Thyroid gland (tissue), 4 donors: ENCODE measurements at regions not wholly inside any gene's neighbourhood (a gene's known extent, or its start where the extent isn't known, plus 50 kb on each side); places are given as distances from the start of the nearest gene placed in this dataset.

Experiments used
- DNase-seq, 2 donors: peaks; one replicate each; pipeline ENCODE4 v3.0.0-alpha.2; 2019
- H3K27ac ChIP-seq, 3 donors: fragments of 200-600 bp; sonication (generic); 1 replicate in 2 of 3; 2 replicates in 1 of 3; pipeline ENCODE4 v1.5.1; 2016 to 2019; ENCODE audit warnings: mild to moderate bottlenecking in 1 of 3, moderate library complexity in 1 of 3
- H3K27me3 ChIP-seq: fragments of 200-600 bp; sonication (generic); one replicate; pipeline ENCODE4 v1.5.1; 2019
- H3K36me3 ChIP-seq, 2 donors: fragments of 200-600 bp; sonication (generic); one replicate each; pipeline ENCODE4 v1.5.1; 2016 to 2019
- H3K4me1 ChIP-seq, 2 donors: fragments of 200-600 bp; sonication (generic); one replicate each; pipeline ENCODE4 v1.5.1; 2017 to 2019
- H3K4me3 ChIP-seq, 3 donors: fragments of 200-600 bp; sonication (generic); replicated peaks in 1 of 3; 1 replicate in 2 of 3; 2 replicates in 1 of 3; pipeline ENCODE4 v1.5.1; 2016; ENCODE audit warnings: mild to moderate bottlenecking in 1 of 3
- H3K9me3 ChIP-seq: fragments of 200-600 bp; sonication (generic); one replicate; pipeline ENCODE4 v1.5.1; 2017
- POLR2A ChIP-seq, 2 donors: fragments of 450-650 bp; IDR thresholded peaks; one replicate each; pipeline ENCODE4 v1.6.1; 2017; ENCODE audit warnings: antibody characterized with exemption in 2 of 2, mild to moderate bottlenecking in 2 of 2, moderate library complexity in 1 of 2
- WGBS, 2 donors: methylation state at CpG; one replicate each; pipeline ENCODE4 v1.1.5; 2017; 5-methylcytosine and 5-hydroxymethylcytosine counted together
- intact Hi-C: fragments of 100-400 bp; cut with DNase I; formaldehyde crosslinking; loops from one replicate; pipeline ENCODE4 v1.15.1; 2023
- TF ChIP-seq, protein P1 (sequence below), 6 experiments: fragments of 200-600 bp in 3 of 6; fragments of 450-650 bp in 3 of 6; sonication (generic) in 3 of 6; IDR thresholded peaks; one replicate each; pipeline ENCODE4 v1.5.1; 2016 to 2019; ENCODE audit warnings: antibody characterized with exemption in 6 of 6, mild to moderate bottlenecking in 2 of 6, inconsistent platforms in 1 of 6, moderate library complexity in 1 of 6

DNA sequence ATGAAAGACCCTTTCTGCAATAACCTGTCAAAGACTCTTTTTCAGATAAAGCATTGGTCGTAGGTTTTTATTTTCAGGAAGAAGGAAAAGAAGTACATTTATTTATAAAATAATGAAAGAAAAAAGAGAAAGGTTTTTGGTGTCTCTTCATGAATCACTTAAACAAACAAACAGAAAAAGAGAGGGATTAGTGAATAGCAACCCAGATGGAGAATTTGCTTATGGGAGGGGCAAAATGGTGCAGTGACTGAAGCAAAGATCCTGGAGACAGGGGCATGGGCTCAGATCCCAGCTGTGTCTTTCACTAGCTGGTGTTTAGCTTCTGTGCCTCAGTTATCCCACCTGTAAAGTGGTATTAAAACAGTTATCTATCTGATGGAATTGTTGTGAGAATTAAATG is 78.6 kb upstream of the PFN2 start:
- H3K9me3 ChIP-seq, result no peaks in the 10 kb centered on the region
- TF ChIP-seq, protein P1, sequence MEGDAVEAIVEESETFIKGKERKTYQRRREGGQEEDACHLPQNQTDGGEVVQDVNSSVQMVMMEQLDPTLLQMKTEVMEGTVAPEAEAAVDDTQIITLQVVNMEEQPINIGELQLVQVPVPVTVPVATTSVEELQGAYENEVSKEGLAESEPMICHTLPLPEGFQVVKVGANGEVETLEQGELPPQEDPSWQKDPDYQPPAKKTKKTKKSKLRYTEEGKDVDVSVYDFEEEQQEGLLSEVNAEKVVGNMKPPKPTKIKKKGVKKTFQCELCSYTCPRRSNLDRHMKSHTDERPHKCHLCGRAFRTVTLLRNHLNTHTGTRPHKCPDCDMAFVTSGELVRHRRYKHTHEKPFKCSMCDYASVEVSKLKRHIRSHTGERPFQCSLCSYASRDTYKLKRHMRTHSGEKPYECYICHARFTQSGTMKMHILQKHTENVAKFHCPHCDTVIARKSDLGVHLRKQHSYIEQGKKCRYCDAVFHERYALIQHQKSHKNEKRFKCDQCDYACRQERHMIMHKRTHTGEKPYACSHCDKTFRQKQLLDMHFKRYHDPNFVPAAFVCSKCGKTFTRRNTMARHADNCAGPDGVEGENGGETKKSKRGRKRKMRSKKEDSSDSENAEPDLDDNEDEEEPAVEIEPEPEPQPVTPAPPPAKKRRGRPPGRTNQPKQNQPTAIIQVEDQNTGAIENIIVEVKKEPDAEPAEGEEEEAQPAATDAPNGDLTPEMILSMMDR (IDR thresholded peaks at IDR 0.05), result no peak
- TF ChIP-seq POLR2A (IDR thresholded peaks at IDR 0.05), result no peak
- no peak for DNase-seq
- H3K27me3 ChIP-seq, result no peaks in the 10 kb centered on the region
- H3K4me3 ChIP-seq, result no peak overlapping the region
- H3K36me3 ChIP-seq, result no peaks in the 10 kb centered on the region
- intact Hi-C loops, result no loop called here
- no peak overlapping the region for H3K27ac ChIP-seq
- 88 to 93% methylated on average over 1 of the region's 1 CpG for WGBS, 2 donors
- no peaks in the 10 kb centered on the region for H3K4me1 ChIP-seq

DNA sequence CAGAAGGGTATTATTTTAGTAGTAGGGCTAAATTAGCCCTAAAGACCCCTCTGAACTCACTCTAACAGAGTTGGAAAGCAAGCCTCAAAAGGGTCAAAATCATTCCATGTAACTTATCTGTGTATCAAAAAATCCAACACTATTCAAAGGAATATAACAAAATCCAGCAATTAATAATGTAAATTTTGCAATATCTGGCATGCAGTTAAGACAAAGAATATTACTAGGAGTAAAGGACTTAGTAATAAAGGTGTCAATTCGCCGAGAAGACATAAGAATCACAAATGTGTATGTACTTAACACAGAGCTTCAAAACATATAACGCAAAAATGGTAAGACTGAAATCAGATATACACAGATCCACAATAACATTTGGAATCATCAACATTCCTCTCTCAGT is 71.2 kb upstream of the PFN2 start:
- no peaks in the 10 kb centered on the region for H3K27me3 ChIP-seq
- no peak for TF ChIP-seq POLR2A (IDR thresholded peaks at IDR 0.05)
- TF ChIP-seq, protein P1 (IDR thresholded peaks at IDR 0.05), result no peak
- intact Hi-C loops, result no loop called here
- no peaks in the 10 kb centered on the region for H3K4me1 ChIP-seq
- DNase-seq, result no peak
- H3K27ac ChIP-seq, result no peak overlapping the region
- 94 to 95% methylated on average over 3 of the region's 3 CpGs for WGBS, 2 donors
- no peak overlapping the region for H3K4me3 ChIP-seq
- no peaks in the 10 kb centered on the region for H3K36me3 ChIP-seq
- H3K9me3 ChIP-seq, result no peaks in the 10 kb centered on the region

GRCh38 chr3:150040097-150040496 is 69.4 kb upstream of the PFN2 start:
- DNase-seq, result no peak
- Histone ChIP-seq H3K36me3 (no peaks in the 10 kb centered on the region), H3K4me1 (no peaks in the 10 kb centered on the region), H3K4me3 (no peak overlapping the region), H3K27ac (no peak overlapping the region), H3K27me3 (no peaks in the 10 kb centered on the region), H3K9me3 (no peaks in the 10 kb centered on the region)
- WGBS, 2 donors, result 75 to 91% methylated on average over 4 of the region's 4 CpGs
- intact Hi-C loops, result no loop called here
- TF ChIP-seq, protein P1 (IDR thresholded peaks at IDR 0.05), result no peak
- no peak for TF ChIP-seq POLR2A (IDR thresholded peaks at IDR 0.05)

DNA sequence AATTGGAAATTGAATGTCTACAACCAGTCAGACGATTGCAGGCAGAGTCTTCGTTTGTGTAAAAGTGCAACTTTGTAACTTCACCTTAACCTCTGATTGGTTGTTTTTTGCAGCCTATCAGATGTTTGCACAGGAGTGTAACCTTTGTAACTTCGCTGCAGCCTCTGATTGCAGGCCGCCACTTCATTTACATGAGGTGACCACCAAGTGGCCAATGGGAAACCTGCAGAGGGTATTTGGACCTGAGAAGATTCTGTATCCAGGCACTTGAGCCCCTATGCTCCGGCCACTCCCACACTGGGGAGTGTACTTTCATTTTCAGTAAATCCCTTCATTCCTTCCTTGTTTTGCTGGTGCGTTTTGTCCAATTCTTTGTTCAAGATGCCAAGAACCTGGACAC is 68.1 kb upstream of the PFN2 start:
- WGBS, 2 donors, result 86 to 92% methylated on average over 6 of the region's 6 CpGs
- no peaks in the 10 kb centered on the region for H3K4me1 ChIP-seq
- no peaks in the 10 kb centered on the region for H3K36me3 ChIP-seq

DNA sequence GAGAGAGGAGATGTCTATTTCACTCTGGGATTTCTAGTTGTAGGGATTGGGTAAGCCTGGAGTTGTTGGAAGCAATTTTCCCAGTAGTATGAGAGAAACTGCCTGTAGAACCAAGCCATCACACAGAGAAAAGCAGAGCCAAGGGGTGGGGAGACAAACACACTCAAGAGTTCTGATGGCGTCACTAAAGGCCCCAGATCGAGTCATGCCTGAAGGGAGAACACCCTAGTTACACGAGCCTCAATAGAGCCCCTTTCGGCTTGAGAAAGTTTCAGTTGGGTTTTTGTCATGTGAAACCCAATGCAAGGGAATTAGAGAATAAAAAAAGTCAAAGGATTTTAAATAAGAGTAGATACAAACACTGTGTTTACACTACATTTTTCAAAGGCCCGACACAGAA is 66.1 kb upstream of the PFN2 start:
- WGBS, 2 donors, result 68 to 76% methylated on average over 5 of the region's 5 CpGs
- Histone ChIP-seq H3K4me3 (no peak overlapping the region), H3K27ac (no peak overlapping the region), H3K36me3 (no peaks in the 10 kb centered on the region), H3K4me1 (no peaks in the 10 kb centered on the region), H3K9me3 (no peaks in the 10 kb centered on the region), H3K27me3 (no peaks in the 10 kb centered on the region)
- DNase-seq, result no peak
- TF ChIP-seq, protein P1 (IDR thresholded peaks at IDR 0.05), result no peak
- TF ChIP-seq POLR2A (IDR thresholded peaks at IDR 0.05), result no peak
- intact Hi-C loops, result no loop called here

More for the DNA sequence above, 68.1 kb upstream of the PFN2 start:
- intact Hi-C loops, result no loop called here
- H3K4me3 ChIP-seq, result no peak overlapping the region
- no peak overlapping the region for H3K27ac ChIP-seq
- no peaks in the 10 kb centered on the region for H3K9me3 ChIP-seq
- TF ChIP-seq POLR2A (IDR thresholded peaks at IDR 0.05), result no peak
- TF ChIP-seq, protein P1 (IDR thresholded peaks at IDR 0.05), result no peak
- no peak for DNase-seq
- H3K27me3 ChIP-seq, result no peaks in the 10 kb centered on the region
